HepG2 (cell line): ENCODE measurements at regions not wholly inside any gene's neighbourhood (a gene's known extent, or its start where the extent isn't known, plus 50 kb on each side); places are given as distances from the start of the nearest gene placed in this dataset.

Experiments used
- AKAP8 ChIP-seq: sonication (generic); formaldehyde crosslinking; IDR thresholded peaks from 2 replicates; pipeline ENCODE4 v1.5.1; 2020; ENCODE audit warnings: mild to moderate bottlenecking, missing genetic modification reagents
- CBX1 ChIP-seq: IDR thresholded peaks from one replicate; pipeline ENCODE4 v1.6.1; 2016; ENCODE audit warnings: antibody characterized with exemption, low read depth
- CENPT ChIP-seq: sonication (generic); formaldehyde crosslinking; IDR thresholded peaks from 2 replicates; pipeline ENCODE4 v1.8.0; 2022; ENCODE audit warnings: low read depth, mild to moderate bottlenecking, moderate library complexity, missing genetic modification reagents
- E2F1 ChIP-seq: sonication (generic); formaldehyde crosslinking; IDR thresholded peaks from 2 replicates; pipeline ENCODE4 v1.5.0; 2020; ENCODE audit warnings: missing genetic modification reagents
- ELF3 ChIP-seq: IDR thresholded peaks from 2 replicates; pipeline ENCODE4 v1.6.1; 2016; ENCODE audit warnings: missing genetic modification reagents, missing compliant biosample characterization
- GABPB1 ChIP-seq: IDR thresholded peaks from 2 replicates; pipeline ENCODE4 v1.6.1; 2016; ENCODE audit warnings: mild to moderate bottlenecking, missing genetic modification reagents, moderate library complexity, missing compliant biosample characterization
- GPN1 ChIP-seq: sonication (generic); formaldehyde crosslinking; IDR thresholded peaks from 2 replicates; pipeline ENCODE4 v1.5.1; 2020; ENCODE audit warnings: missing genetic modification reagents, borderline replicate concordance
- IRF9 ChIP-seq: sonication (generic); formaldehyde crosslinking; IDR thresholded peaks from 2 replicates; pipeline ENCODE4 v1.8.0; 2022; ENCODE audit warnings: missing genetic modification reagents, mild to moderate bottlenecking, borderline replicate concordance
- KLF13 ChIP-seq: sonication (generic); formaldehyde crosslinking; IDR thresholded peaks from 2 replicates; pipeline ENCODE4 v1.4.0; 2020; ENCODE audit warnings: mild to moderate bottlenecking, missing genetic modification reagents
- KLF15 ChIP-seq: sonication (generic); formaldehyde crosslinking; IDR thresholded peaks from 2 replicates; pipeline ENCODE4 v1.8.1; 2023; ENCODE audit warnings: borderline replicate concordance, mild to moderate bottlenecking, inconsistent platforms, missing genetic modification reagents, mixed read lengths
- MED8 ChIP-seq: sonication (generic); formaldehyde crosslinking; IDR thresholded peaks from 2 replicates; pipeline ENCODE4 v1.8.1; 2023; ENCODE audit warnings: mild to moderate bottlenecking, missing genetic modification reagents; ENCODE audit not compliant: insufficient replicate concordance
- NR2F2 ChIP-seq: IDR thresholded peaks from 2 replicates; pipeline ENCODE4 v1.6.1; 2012; ENCODE audit warnings: low read depth, inconsistent platforms, borderline replicate concordance
- ONECUT2 ChIP-seq: sonication (generic); formaldehyde crosslinking; IDR thresholded peaks from 2 replicates; pipeline ENCODE4 v1.4.0; 2020; ENCODE audit warnings: missing genetic modification reagents
- RAD51 ChIP-seq: fragments of 450-650 bp; IDR thresholded peaks from 2 replicates; pipeline ENCODE4 v1.6.1; 2016; ENCODE audit warnings: borderline replicate concordance
- REPIN1 ChIP-seq: sonication (generic); formaldehyde crosslinking; IDR thresholded peaks from 2 replicates; pipeline ENCODE4 v1.8.0; 2022; ENCODE audit warnings: missing genetic modification reagents, low read depth, mild to moderate bottlenecking, borderline replicate concordance
- RFXAP ChIP-seq: sonication (generic); formaldehyde crosslinking; IDR thresholded peaks from 2 replicates; pipeline ENCODE4 v1.4.0; 2020; ENCODE audit warnings: missing genetic modification reagents, borderline replicate concordance
- SATB2 ChIP-seq: sonication (generic); formaldehyde crosslinking; IDR thresholded peaks from 2 replicates; pipeline ENCODE4 v1.5.0; 2020; ENCODE audit warnings: missing genetic modification reagents
- SOX5 ChIP-seq: IDR thresholded peaks from 2 replicates; pipeline ENCODE4 v1.6.1; 2016; ENCODE audit warnings: borderline replicate concordance
- SRSF1 ChIP-seq: fragments of 200-400 bp; formaldehyde crosslinking; optimal IDR thresholded peaks from 2 replicates; pipeline ENCODE3; 2017; ENCODE audit warnings: mild to moderate bottlenecking, low read depth, low read length, moderate library complexity
- ZBTB20 ChIP-seq: sonication (generic); formaldehyde crosslinking; IDR thresholded peaks from 2 replicates; pipeline ENCODE4 v1.8.1; 2023; ENCODE audit warnings: missing genetic modification reagents, low read depth, mild to moderate bottlenecking, borderline replicate concordance
- ZBTB7A ChIP-seq: sonication (generic); formaldehyde crosslinking; IDR thresholded peaks from 2 replicates; pipeline ENCODE4 v1.8.0; 2022; ENCODE audit warnings: mild to moderate bottlenecking, missing genetic modification reagents
- ZGPAT ChIP-seq: IDR thresholded peaks from 2 replicates; pipeline ENCODE4 v1.6.1; 2016; ENCODE audit warnings: mild to moderate bottlenecking
- ZNF180 ChIP-seq: sonication (generic); formaldehyde crosslinking; IDR thresholded peaks from 2 replicates; pipeline ENCODE4 v1.4.0; 2020; ENCODE audit warnings: low read depth, missing genetic modification reagents, borderline replicate concordance
- ZNF253 ChIP-seq: sonication (generic); formaldehyde crosslinking; IDR thresholded peaks from 2 replicates; pipeline ENCODE4 v1.8.0; 2022; ENCODE audit warnings: mild to moderate bottlenecking, missing genetic modification reagents, borderline replicate concordance
- ZNF292 ChIP-seq: sonication (generic); formaldehyde crosslinking; IDR thresholded peaks from 2 replicates; pipeline ENCODE4 v1.8.1; 2022; ENCODE audit warnings: mild to moderate bottlenecking, low read depth, missing genetic modification reagents, borderline replicate concordance
- ZNF335 ChIP-seq: sonication (generic); formaldehyde crosslinking; IDR thresholded peaks from 2 replicates; pipeline ENCODE4 v1.4.0; 2020; ENCODE audit warnings: missing genetic modification reagents
- ZNF510 ChIP-seq: sonication (generic); formaldehyde crosslinking; IDR thresholded peaks from 2 replicates; pipeline ENCODE4 v1.4.0; 2020; ENCODE audit warnings: low read depth, mild to moderate bottlenecking, missing genetic modification reagents
- ZNF792 ChIP-seq: IDR thresholded peaks from 2 replicates; pipeline ENCODE4 v1.6.1; 2016
- ZNF841 ChIP-seq: sonication (generic); formaldehyde crosslinking; IDR thresholded peaks from 2 replicates; pipeline ENCODE4 v1.8.1; 2023; ENCODE audit warnings: missing genetic modification reagents, borderline replicate concordance

- TF ChIP-seq GPN1 (CRISPR knock-in tag) (no peak), SATB2 (CRISPR knock-in tag) (no peak), ONECUT2 (CRISPR knock-in tag) (0 out of 2 replicates have a peak, but pooled peaks have one; percentile 14), ZNF253 (CRISPR knock-in tag) (no peak), ELF3 (CRISPR knock-in tag) (peak; percentile 56; the same call in 1 of the 2 replicates), AKAP8 (CRISPR knock-in tag) (no peak), RAD51 (no peak), GABPB1 (CRISPR knock-in tag) (no peak; the same call in 1 of the 2 replicates), CBX1 (no peak), RFXAP (CRISPR knock-in tag) (0 out of 2 replicates have a peak, but pooled peaks have one; percentile 40), REPIN1 (CRISPR knock-in tag) (no peak), ZBTB7A (CRISPR knock-in tag) (no peak), ZNF841 (no peak), MED8 (CRISPR knock-in tag) (no peak), SOX5 (CRISPR knock-in tag) (peak; percentile 70), ZGPAT (CRISPR knock-in tag) (peak; percentile 41; the same call in 1 of the 2 replicates), ZNF292 (CRISPR knock-in tag) (no peak), E2F1 (CRISPR knock-in tag) (0 out of 2 replicates have a peak, but pooled peaks have one; percentile 19), ZNF510 (CRISPR knock-in tag) (no peak), SRSF1 (no peak), ZNF792 (CRISPR knock-in tag) (no peak; the same call in 1 of the 2 replicates), ZNF180 (CRISPR knock-in tag) (no peak), ZBTB20 (no peak), ZNF335 (no peak; the same call in 1 of the 2 replicates), KLF15 (CRISPR knock-in tag) (no peak), NR2F2 (no peak), KLF13 (no peak), IRF9 (no peak), CENPT (no peak)
Measured at GRCh38 chr10:25078658-25079431, 62.4 kb downstream of the THNSL1 start (continued).
